Neural cell (in vitro differentiated cells): ENCODE measurements at regions not wholly inside any gene's neighbourhood (a gene's known extent, or its start where the extent isn't known, plus 50 kb on each side); places are given as distances from the start of the nearest gene placed in this dataset.

Source experiments
- H2AFZ ChIP-seq: fragments of 200-600, 300-800 bp; sonication (generic), shearing (Covaris generic); 2 replicates; pipeline ENCODE4 v1.6.0; 2014; ENCODE audit warnings: low read depth, mild to moderate bottlenecking, antibody characterized with exemption, low read length, moderate library complexity
- H3F3A ChIP-seq: fragments of 200-600 bp; shearing (Covaris generic); 2 replicates; pipeline ENCODE4 v1.6.1; 2016; ENCODE audit warnings: mild to moderate bottlenecking, moderate library complexity, mixed read lengths, antibody characterized with exemption, low read length; ENCODE audit not compliant: insufficient read depth, poor library complexity, severe bottlenecking
- H3K27ac ChIP-seq: fragments of 200-600, 300-800 bp; sonication (generic), shearing (Covaris generic); 2 replicates; pipeline ENCODE4 v1.5.1; 2014; ENCODE audit warnings: mild to moderate bottlenecking, low read length, moderate library complexity
- H3K27me3 ChIP-seq: fragments of 300-800, 200-600 bp; sonication (generic), shearing (Covaris generic); 2 replicates; pipeline ENCODE4 v1.6.0; 2014; ENCODE audit warnings: mild to moderate bottlenecking, low read depth, low read length, moderate library complexity; ENCODE audit not compliant: insufficient read depth
- H3K36me3 ChIP-seq: fragments of 300-800, 200-600 bp; sonication (generic), shearing (Covaris generic); 2 replicates; pipeline ENCODE4 v1.5.1; 2014; ENCODE audit warnings: mild to moderate bottlenecking, antibody characterized with exemption, low read length, moderate library complexity; ENCODE audit not compliant: insufficient read depth
- H3K4me2 ChIP-seq: fragments of 300-800, 200-600 bp; sonication (generic), shearing (Covaris generic); 2 replicates; pipeline ENCODE4 v1.6.0; 2014; ENCODE audit warnings: mild to moderate bottlenecking, low read length
- H3K4me3 ChIP-seq: fragments of 300-800, 200-600 bp; sonication (generic), shearing (Covaris generic); 2 replicates; pipeline ENCODE4 v1.5.1; 2014; ENCODE audit warnings: mild to moderate bottlenecking, low read length, moderate library complexity
- H3K79me2 ChIP-seq: fragments of 200-600 bp; shearing (Covaris generic); replicated peaks from 2 replicates; pipeline ENCODE4 v1.6.0; 2014; ENCODE audit warnings: mild to moderate bottlenecking, low read length, moderate library complexity; ENCODE audit not compliant: insufficient read depth
- H3K9ac ChIP-seq: fragments of 300-800, 200-600 bp; sonication (generic), shearing (Covaris generic); 2 replicates; pipeline ENCODE4 v1.6.1; 2016; ENCODE audit warnings: mild to moderate bottlenecking, low read length, mixed read lengths
- H3K9me2 ChIP-seq: fragments of 200-600 bp; shearing (Covaris generic); 2 replicates; pipeline ENCODE4 v1.6.1; 2016; ENCODE audit warnings: mild to moderate bottlenecking, low read length, mixed read lengths; ENCODE audit not compliant: insufficient read depth
- H3K9me3 ChIP-seq: fragments of 200-600, 300-800 bp; sonication (generic), shearing (Covaris generic); 2 replicates; pipeline ENCODE4 v1.6.1; 2016; ENCODE audit warnings: mild to moderate bottlenecking, mixed run types, low read length, moderate library complexity, mixed read lengths
- H4K20me1 ChIP-seq: fragments of 200-600 bp; shearing (Covaris generic); 2 replicates; pipeline ENCODE4 v1.6.1; 2016; ENCODE audit warnings: mild to moderate bottlenecking, mixed run types; ENCODE audit not compliant: insufficient read depth
- CTCF ChIP-seq: fragments of 450-650 bp; IDR thresholded peaks from 2 replicates; pipeline ENCODE4 v1.5.1; 2014; ENCODE audit warnings: antibody characterized with exemption, mild to moderate bottlenecking, moderate library complexity; ENCODE audit not compliant: poor library complexity, severe bottlenecking
- EP300 ChIP-seq: fragments of 450-650 bp; conservative IDR thresholded peaks from 2 replicates; pipeline ENCODE4 v1.6.1; 2014; ENCODE audit warnings: antibody characterized with exemption, mild to moderate bottlenecking, moderate library complexity; ENCODE audit not compliant: poor library complexity, severe bottlenecking
- EZH2 ChIP-seq: fragments of 200-600, 300-800 bp; shearing (Covaris generic), sonication (generic); IDR thresholded peaks from 2 replicates; pipeline ENCODE4 v1.6.1; 2014; ENCODE audit warnings: antibody characterized with exemption, low read length, borderline replicate concordance, mild to moderate bottlenecking; ENCODE audit not compliant: insufficient read depth, poor library complexity, severe bottlenecking
- MXI1 ChIP-seq: fragments of 450-650 bp; conservative IDR thresholded peaks from 2 replicates; pipeline ENCODE4 v1.6.1; 2014; ENCODE audit warnings: antibody characterized with exemption, mild to moderate bottlenecking; ENCODE audit not compliant: poor library complexity, severe bottlenecking
- POLR2AphosphoS5 ChIP-seq: IDR thresholded peaks from 2 replicates; pipeline ENCODE4 v1.6.1; 2012
- RAD21 ChIP-seq: fragments of 450-650 bp; conservative IDR thresholded peaks from 2 replicates; pipeline ENCODE4 v1.6.1; 2014; ENCODE audit warnings: antibody characterized with exemption, mild to moderate bottlenecking, moderate library complexity
- REST ChIP-seq: IDR thresholded peaks from 2 replicates; pipeline ENCODE4 v1.6.1; 2012; ENCODE audit warnings: borderline replicate concordance
- SMC3 ChIP-seq: fragments of 450-650 bp; conservative IDR thresholded peaks from 2 replicates; pipeline ENCODE4 v1.6.1; 2014; ENCODE audit warnings: antibody characterized with exemption, mild to moderate bottlenecking, moderate library complexity; ENCODE audit not compliant: poor library complexity
- TAF1 ChIP-seq: IDR thresholded peaks from 2 replicates; pipeline ENCODE4 v1.6.1; 2012; ENCODE audit warnings: low read depth

DNA sequence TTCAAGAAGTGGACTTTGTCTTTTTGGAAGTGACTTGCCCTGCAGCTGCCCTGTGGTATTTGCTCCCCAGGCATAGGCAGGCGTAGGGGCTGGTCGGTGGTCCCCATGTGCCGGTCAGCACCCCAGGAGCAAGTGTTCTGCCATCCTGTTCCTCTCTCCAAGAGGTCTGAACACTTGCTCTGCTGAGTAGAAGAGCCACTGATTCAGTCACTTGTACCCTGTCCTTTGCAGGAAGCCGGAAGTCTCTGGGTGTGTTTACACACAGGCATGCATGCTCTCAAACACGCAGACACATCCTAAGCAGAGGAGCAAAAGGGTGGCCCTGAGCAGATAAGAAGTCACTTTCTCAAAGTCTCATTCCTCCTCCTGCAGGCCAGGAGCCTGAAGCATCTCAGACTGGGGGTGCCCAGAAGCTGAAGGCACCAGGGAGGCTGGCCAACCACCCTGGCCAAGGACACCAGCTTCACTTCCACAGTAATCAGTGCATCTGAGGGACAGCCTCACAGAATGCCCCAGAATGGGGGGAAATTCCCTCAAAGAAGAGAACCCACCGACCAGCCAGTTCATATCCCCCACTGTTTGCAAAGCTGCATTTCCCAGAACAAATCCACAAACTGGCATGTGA, 88.7 kb upstream of the POMGNT2 start:
- no peaks in the 10 kb centered on the region for H4K20me1 ChIP-seq
- no peaks in the 10 kb centered on the region for H3K27me3 ChIP-seq
- no peaks in the 10 kb centered on the region for H3K36me3 ChIP-seq
- no peaks in the 10 kb centered on the region for H3K9me3 ChIP-seq
- no peak overlapping the region for H3K27ac ChIP-seq
- no peaks in the 10 kb centered on the region for H3F3A ChIP-seq
- TF ChIP-seq SMC3 = no peak
- H3K9me2 ChIP-seq = no peaks in the 10 kb centered on the region
- no peaks in the 10 kb centered on the region for H3K79me2 ChIP-seq
- no peak overlapping the region for H2AFZ ChIP-seq
- H3K9ac ChIP-seq = no peak overlapping the region
- no peak overlapping the region for H3K4me2 ChIP-seq
- H3K4me3 ChIP-seq = no peak overlapping the region

- H2AFZ ChIP-seq = no peak overlapping the region
- H3K4me3 ChIP-seq = no peak overlapping the region
- TF ChIP-seq REST (no peak), EZH2 (no peak), MXI1 (no peak), RAD21 (no peak), TAF1 (no peak), SMC3 (no peak), EP300 (no peak), POLR2AphosphoS5 (no peak), CTCF (no peak)
- H3K27me3 ChIP-seq = no peaks in the 10 kb centered on the region
- no peak overlapping the region for H3K27ac ChIP-seq
- no peaks in the 10 kb centered on the region for H3F3A ChIP-seq
- H3K9ac ChIP-seq = no peak overlapping the region
- H3K9me2 ChIP-seq = no peaks in the 10 kb centered on the region
- no peak overlapping the region for H3K4me2 ChIP-seq
- no peaks in the 10 kb centered on the region for H4K20me1 ChIP-seq
- H3K79me2 ChIP-seq = no peaks in the 10 kb centered on the region
- H3K9me3 ChIP-seq = no peaks in the 10 kb centered on the region
- no peaks in the 10 kb centered on the region for H3K36me3 ChIP-seq
Measured at GRCh38 chr3:43194069-43194468, 88.2 kb upstream of the POMGNT2 start.

DNA sequence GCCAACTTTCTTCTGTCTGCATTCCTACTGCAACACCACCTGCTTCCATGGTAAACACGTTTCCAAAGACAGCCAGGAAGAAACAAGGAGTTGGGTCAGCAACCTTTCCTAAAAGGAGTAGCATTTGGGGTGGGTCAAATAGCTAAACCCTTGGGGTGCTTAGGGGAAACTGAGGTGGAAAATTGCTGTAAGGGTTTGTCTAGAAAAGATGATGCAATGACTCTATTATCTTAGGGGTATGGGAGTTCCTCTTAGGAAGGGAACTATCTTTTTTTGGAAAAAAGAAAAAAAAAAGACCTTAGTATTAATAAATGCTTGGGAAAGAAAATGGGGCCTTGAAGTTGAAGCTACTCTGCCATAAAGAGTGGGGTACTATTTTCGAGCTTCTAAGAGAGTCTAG, 86.1 kb upstream of the POMGNT2 start:
- no peaks in the 10 kb centered on the region for H4K20me1 ChIP-seq
- H3K36me3 ChIP-seq = no peaks in the 10 kb centered on the region
- no peaks in the 10 kb centered on the region for H3K79me2 ChIP-seq
- no peak overlapping the region for H3K27ac ChIP-seq
- H3K9me2 ChIP-seq = no peaks in the 10 kb centered on the region
- no peak overlapping the region for H3K4me2 ChIP-seq
- TF ChIP-seq POLR2AphosphoS5 = no peak
- TF ChIP-seq EZH2 = no peak
- no peak for TF ChIP-seq REST
- no peak overlapping the region for H3K9ac ChIP-seq
- H3F3A ChIP-seq = no peaks in the 10 kb centered on the region
- no peaks in the 10 kb centered on the region for H3K27me3 ChIP-seq
- H2AFZ ChIP-seq = no peak overlapping the region
- H3K9me3 ChIP-seq = no peaks in the 10 kb centered on the region
- H3K4me3 ChIP-seq = no peak overlapping the region
